Liver (tissue), 8 donors: ENCODE measurements at regions not wholly inside any gene's neighbourhood (a gene's known extent, or its start where the extent isn't known, plus 50 kb on each side); places are given as distances from the start of the nearest gene placed in this dataset.

Experiments used
- DNase-seq: peaks from one replicate; pipeline ENCODE4 v3.0.0-alpha.2; 2017; ENCODE audit warnings: low spot score
- H3K27ac ChIP-seq, 2 donors: one replicate each; pipeline ENCODE4 v1.7.0; 2013; ENCODE audit warnings: inconsistent platforms in 2 of 2, low read length in 2 of 2, control low read depth in 1 of 2, low read depth in 1 of 2, mild to moderate bottlenecking in 1 of 2
- H3K27me3 ChIP-seq, 4 donors: one replicate each; pipeline versions ENCODE4 v1.6.1 to v1.7.0; 2013; ENCODE audit warnings: low read length in 3 of 4, inconsistent platforms in 1 of 4, mild to moderate bottlenecking in 1 of 4, moderate library complexity in 1 of 4; ENCODE audit not compliant: control insufficient read depth in 4 of 4, insufficient read depth in 4 of 4
- H3K36me3 ChIP-seq, 4 donors: one replicate each; pipeline versions ENCODE4 v1.6.1 to v1.7.0; 2013; ENCODE audit warnings: low read length in 3 of 4, mild to moderate bottlenecking in 3 of 4, low read depth in 1 of 4, moderate library complexity in 1 of 4; ENCODE audit not compliant: control insufficient read depth in 4 of 4, insufficient read depth in 3 of 4
- H3K4me1 ChIP-seq, 4 donors: one replicate each; pipeline versions ENCODE4 v1.6.1 to v1.7.0; 2013; ENCODE audit warnings: low read length in 3 of 4, mild to moderate bottlenecking in 3 of 4, moderate library complexity in 1 of 4; ENCODE audit not compliant: control insufficient read depth in 4 of 4, insufficient read depth in 4 of 4
- H3K4me3 ChIP-seq, 3 donors: one replicate each; pipeline versions ENCODE4 v1.6.1 to v1.7.0; 2013; ENCODE audit warnings: low read length in 3 of 3, control low read depth in 1 of 3, low read depth in 1 of 3, mild to moderate bottlenecking in 1 of 3
- H3K9ac ChIP-seq, 2 donors: one replicate each; pipeline ENCODE4 v1.7.0; 2013; ENCODE audit warnings: low read length in 2 of 2, mild to moderate bottlenecking in 2 of 2, moderate library complexity in 2 of 2, control low read depth in 1 of 2, low read depth in 1 of 2
- H3K9me3 ChIP-seq, 4 donors: one replicate each; pipeline versions ENCODE4 v1.6.1 to v1.7.0; 2013; ENCODE audit warnings: low read length in 3 of 4; ENCODE audit not compliant: control insufficient read depth in 4 of 4
- EGR1 ChIP-seq, 2 donors: IDR thresholded peaks; 2 replicates each; pipeline ENCODE4 v1.6.1; 2016 to 2018; ENCODE audit warnings: antibody characterized with exemption in 2 of 2, low read depth in 2 of 2
- FOXA1 ChIP-seq: IDR thresholded peaks from 2 replicates; pipeline ENCODE4 v1.6.1; 2016; ENCODE audit warnings: antibody characterized with exemption
- FOXA2 ChIP-seq: IDR thresholded peaks from 2 replicates; pipeline ENCODE4 v1.6.1; 2016; ENCODE audit warnings: antibody characterized with exemption
- GABPA ChIP-seq, 2 donors: IDR thresholded peaks in 1 of 2; conservative IDR thresholded peaks in 1 of 2; 2 replicates each; pipeline ENCODE4 v1.6.1; 2016; ENCODE audit warnings: antibody characterized with exemption in 2 of 2, mild to moderate bottlenecking in 1 of 2, moderate library complexity in 1 of 2
- HNF4A ChIP-seq, 2 donors: conservative IDR thresholded peaks; 2 replicates each; pipeline ENCODE4 v1.6.1; 2016; ENCODE audit warnings: antibody characterized with exemption in 2 of 2, mild to moderate bottlenecking in 2 of 2
- HNF4G ChIP-seq: IDR thresholded peaks from 2 replicates; pipeline ENCODE4 v1.6.1; 2016; ENCODE audit warnings: antibody characterized with exemption
- JUND ChIP-seq, 2 donors: IDR thresholded peaks; 2 replicates each; pipeline ENCODE4 v1.6.1; 2016; ENCODE audit warnings: antibody characterized with exemption in 2 of 2
- NR2F2 ChIP-seq: IDR thresholded peaks from 2 replicates; pipeline ENCODE4 v1.6.1; 2016; ENCODE audit warnings: antibody characterized with exemption
- RAD21 ChIP-seq, 2 donors: IDR thresholded peaks; 2 replicates each; pipeline ENCODE4 v1.6.1; 2016; ENCODE audit warnings: antibody characterized with exemption in 2 of 2, mild to moderate bottlenecking in 2 of 2
- RXRA ChIP-seq, 2 donors: IDR thresholded peaks; 2 replicates each; pipeline ENCODE4 v1.6.1; 2017 to 2018; ENCODE audit warnings: antibody characterized with exemption in 2 of 2, mild to moderate bottlenecking in 1 of 2
- SP1 ChIP-seq: IDR thresholded peaks from 2 replicates; pipeline ENCODE4 v1.6.1; 2018; ENCODE audit warnings: antibody characterized with exemption, mild to moderate bottlenecking
- TAF1 ChIP-seq: conservative IDR thresholded peaks from 2 replicates; pipeline ENCODE4 v1.6.1; 2016; ENCODE audit warnings: antibody characterized with exemption, mild to moderate bottlenecking
- YY1 ChIP-seq: IDR thresholded peaks from 2 replicates; pipeline ENCODE4 v1.6.1; 2016; ENCODE audit warnings: antibody characterized with exemption, mild to moderate bottlenecking
- WGBS: extraction: QIAGEN DNeasy Blood & Tissue Kit; methylation state at CpG from one replicate; pipeline ENCODE4 v1.1.7; 2013; 5-methylcytosine and 5-hydroxymethylcytosine counted together
- TF ChIP-seq, protein P1 (sequence below): IDR thresholded peaks from 2 replicates; pipeline ENCODE4 v1.6.1; 2016; ENCODE audit warnings: antibody characterized with exemption, mild to moderate bottlenecking
- TF ChIP-seq, protein P2 (sequence below): fragments of 150-350 bp; IDR thresholded peaks from 2 replicates; pipeline ENCODE4 v1.5.1; 2017; ENCODE audit warnings: improper control_type of control experiment, low read depth, low read length; ENCODE audit not compliant: missing input control
- TF ChIP-seq, protein P3 (sequence below): IDR thresholded peaks from 2 replicates; pipeline ENCODE4 v1.6.1; 2016; ENCODE audit warnings: antibody characterized with exemption
- TF ChIP-seq, protein P4 (sequence below): IDR thresholded peaks from 2 replicates; pipeline ENCODE4 v1.6.1; 2016; ENCODE audit warnings: antibody characterized with exemption
- TF ChIP-seq, protein P5 (sequence below): IDR thresholded peaks from 2 replicates; pipeline ENCODE4 v1.6.1; 2016; ENCODE audit warnings: antibody characterized with exemption
- donor health status: healthy.
- donor health status: healthy.
- donor health status: healthy.
- donor health status: healthy.
- donor health status: healthy.

GRCh38 chr5:91245871-91246270 is 137.2 kb downstream of the ARRDC3 start:
- WGBS: 81% methylated on average over 1 of the region's 1 CpG
- Histone ChIP-seq H3K9me3 (no peaks in the 10 kb centered on the region), H3K4me1 (no peaks in the 10 kb centered on the region), H3K27ac (no peak overlapping the region), H3K36me3 (no peaks in the 10 kb centered on the region), H3K27me3 (no peaks in the 10 kb centered on the region), H3K4me3 (no peak overlapping the region), H3K9ac (no peak overlapping the region)
- no peak for DNase-seq
- no peak for TF ChIP-seq FOXA1
- TF ChIP-seq EGR1 (IDR thresholded peaks at IDR 0.05; ENCODE audit: low read depth in 2 of 2): no peak
- TF ChIP-seq, protein P1, sequence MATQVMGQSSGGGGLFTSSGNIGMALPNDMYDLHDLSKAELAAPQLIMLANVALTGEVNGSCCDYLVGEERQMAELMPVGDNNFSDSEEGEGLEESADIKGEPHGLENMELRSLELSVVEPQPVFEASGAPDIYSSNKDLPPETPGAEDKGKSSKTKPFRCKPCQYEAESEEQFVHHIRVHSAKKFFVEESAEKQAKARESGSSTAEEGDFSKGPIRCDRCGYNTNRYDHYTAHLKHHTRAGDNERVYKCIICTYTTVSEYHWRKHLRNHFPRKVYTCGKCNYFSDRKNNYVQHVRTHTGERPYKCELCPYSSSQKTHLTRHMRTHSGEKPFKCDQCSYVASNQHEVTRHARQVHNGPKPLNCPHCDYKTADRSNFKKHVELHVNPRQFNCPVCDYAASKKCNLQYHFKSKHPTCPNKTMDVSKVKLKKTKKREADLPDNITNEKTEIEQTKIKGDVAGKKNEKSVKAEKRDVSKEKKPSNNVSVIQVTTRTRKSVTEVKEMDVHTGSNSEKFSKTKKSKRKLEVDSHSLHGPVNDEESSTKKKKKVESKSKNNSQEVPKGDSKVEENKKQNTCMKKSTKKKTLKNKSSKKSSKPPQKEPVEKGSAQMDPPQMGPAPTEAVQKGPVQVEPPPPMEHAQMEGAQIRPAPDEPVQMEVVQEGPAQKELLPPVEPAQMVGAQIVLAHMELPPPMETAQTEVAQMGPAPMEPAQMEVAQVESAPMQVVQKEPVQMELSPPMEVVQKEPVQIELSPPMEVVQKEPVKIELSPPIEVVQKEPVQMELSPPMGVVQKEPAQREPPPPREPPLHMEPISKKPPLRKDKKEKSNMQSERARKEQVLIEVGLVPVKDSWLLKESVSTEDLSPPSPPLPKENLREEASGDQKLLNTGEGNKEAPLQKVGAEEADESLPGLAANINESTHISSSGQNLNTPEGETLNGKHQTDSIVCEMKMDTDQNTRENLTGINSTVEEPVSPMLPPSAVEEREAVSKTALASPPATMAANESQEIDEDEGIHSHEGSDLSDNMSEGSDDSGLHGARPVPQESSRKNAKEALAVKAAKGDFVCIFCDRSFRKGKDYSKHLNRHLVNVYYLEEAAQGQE: no peak
- TF ChIP-seq JUND (IDR thresholded peaks at IDR 0.05): no peak
- no peak for TF ChIP-seq FOXA2
- no peak for TF ChIP-seq TAF1
- TF ChIP-seq, protein P2, sequence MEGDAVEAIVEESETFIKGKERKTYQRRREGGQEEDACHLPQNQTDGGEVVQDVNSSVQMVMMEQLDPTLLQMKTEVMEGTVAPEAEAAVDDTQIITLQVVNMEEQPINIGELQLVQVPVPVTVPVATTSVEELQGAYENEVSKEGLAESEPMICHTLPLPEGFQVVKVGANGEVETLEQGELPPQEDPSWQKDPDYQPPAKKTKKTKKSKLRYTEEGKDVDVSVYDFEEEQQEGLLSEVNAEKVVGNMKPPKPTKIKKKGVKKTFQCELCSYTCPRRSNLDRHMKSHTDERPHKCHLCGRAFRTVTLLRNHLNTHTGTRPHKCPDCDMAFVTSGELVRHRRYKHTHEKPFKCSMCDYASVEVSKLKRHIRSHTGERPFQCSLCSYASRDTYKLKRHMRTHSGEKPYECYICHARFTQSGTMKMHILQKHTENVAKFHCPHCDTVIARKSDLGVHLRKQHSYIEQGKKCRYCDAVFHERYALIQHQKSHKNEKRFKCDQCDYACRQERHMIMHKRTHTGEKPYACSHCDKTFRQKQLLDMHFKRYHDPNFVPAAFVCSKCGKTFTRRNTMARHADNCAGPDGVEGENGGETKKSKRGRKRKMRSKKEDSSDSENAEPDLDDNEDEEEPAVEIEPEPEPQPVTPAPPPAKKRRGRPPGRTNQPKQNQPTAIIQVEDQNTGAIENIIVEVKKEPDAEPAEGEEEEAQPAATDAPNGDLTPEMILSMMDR: no peak
- TF ChIP-seq HNF4G: no peak
- TF ChIP-seq HNF4A (conservative IDR thresholded peaks at IDR 0.05): no peak

DNA sequence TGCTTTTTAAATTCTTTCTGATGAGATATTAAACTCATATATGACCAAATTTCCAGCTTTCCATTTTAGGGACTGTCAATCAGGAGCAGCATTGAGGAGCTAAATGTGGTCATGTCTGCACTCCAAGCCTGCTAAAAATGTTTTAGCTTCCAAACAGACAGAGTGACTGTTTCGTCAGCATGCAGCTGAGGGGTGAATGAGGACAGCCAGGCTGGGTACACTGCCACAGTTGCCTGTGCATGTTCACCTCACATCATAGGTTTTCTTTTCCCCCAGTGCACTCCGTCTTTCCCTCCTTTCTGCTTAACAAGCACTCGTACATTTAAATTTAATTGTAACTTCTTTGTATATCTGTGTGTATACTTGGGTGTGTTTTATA is 138.1 kb downstream of the ARRDC3 start:
- 51% methylated on average over 3 of the region's 3 CpGs for WGBS
- Histone ChIP-seq H3K4me3 (no peak overlapping the region), H3K36me3 (no peaks in the 10 kb centered on the region), H3K27me3 (no peaks in the 10 kb centered on the region), H3K9me3 (no peaks in the 10 kb centered on the region), H3K4me1 (no peaks in the 10 kb centered on the region), H3K27ac (no peak overlapping the region), H3K9ac (no peak overlapping the region)
- TF ChIP-seq SP1 (no peak), EGR1 (IDR thresholded peaks at IDR 0.05; ENCODE audit: low read depth in 2 of 2) (no peak), HNF4G (no peak), HNF4A (conservative IDR thresholded peaks at IDR 0.05) (no peak), NR2F2 (no peak), FOXA1 (no peak), FOXA2 (no peak), TAF1 (no peak), RXRA (IDR thresholded peaks at IDR 0.05) (no peak), RAD21 (IDR thresholded peaks at IDR 0.05) (no peak), GABPA (IDR thresholded peaks at IDR 0.05 in 1 of 2, conservative IDR thresholded peaks at IDR 0.05 in 1 of 2) (no peak), YY1 (no peak), JUND (IDR thresholded peaks at IDR 0.05) (no peak)
- TF ChIP-seq, protein P3, sequence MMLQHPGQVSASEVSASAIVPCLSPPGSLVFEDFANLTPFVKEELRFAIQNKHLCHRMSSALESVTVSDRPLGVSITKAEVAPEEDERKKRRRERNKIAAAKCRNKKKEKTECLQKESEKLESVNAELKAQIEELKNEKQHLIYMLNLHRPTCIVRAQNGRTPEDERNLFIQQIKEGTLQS: no peak
- TF ChIP-seq, protein P4, sequence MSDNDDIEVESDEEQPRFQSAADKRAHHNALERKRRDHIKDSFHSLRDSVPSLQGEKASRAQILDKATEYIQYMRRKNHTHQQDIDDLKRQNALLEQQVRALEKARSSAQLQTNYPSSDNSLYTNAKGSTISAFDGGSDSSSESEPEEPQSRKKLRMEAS: no peak
- TF ChIP-seq, protein P2: no peak
- TF ChIP-seq, protein P1: no peak
- TF ChIP-seq, protein P5, sequence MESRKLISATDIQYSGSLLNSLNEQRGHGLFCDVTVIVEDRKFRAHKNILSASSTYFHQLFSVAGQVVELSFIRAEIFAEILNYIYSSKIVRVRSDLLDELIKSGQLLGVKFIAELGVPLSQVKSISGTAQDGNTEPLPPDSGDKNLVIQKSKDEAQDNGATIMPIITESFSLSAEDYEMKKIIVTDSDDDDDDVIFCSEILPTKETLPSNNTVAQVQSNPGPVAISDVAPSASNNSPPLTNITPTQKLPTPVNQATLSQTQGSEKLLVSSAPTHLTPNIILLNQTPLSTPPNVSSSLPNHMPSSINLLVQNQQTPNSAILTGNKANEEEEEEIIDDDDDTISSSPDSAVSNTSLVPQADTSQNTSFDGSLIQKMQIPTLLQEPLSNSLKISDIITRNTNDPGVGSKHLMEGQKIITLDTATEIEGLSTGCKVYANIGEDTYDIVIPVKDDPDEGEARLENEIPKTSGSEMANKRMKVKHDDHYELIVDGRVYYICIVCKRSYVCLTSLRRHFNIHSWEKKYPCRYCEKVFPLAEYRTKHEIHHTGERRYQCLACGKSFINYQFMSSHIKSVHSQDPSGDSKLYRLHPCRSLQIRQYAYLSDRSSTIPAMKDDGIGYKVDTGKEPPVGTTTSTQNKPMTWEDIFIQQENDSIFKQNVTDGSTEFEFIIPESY: no peak
- DNase-seq: no peak
